H9 (cell line): ENCODE measurements at regions not wholly inside any gene's neighbourhood (a gene's known extent, or its start where the extent isn't known, plus 50 kb on each side); places are given as distances from the start of the nearest gene placed in this dataset.

Source experiments
- DNase-seq: peaks from one replicate; pipeline ENCODE4 v3.0.0-alpha.2; 2017
- H2AFZ ChIP-seq: one replicate; pipeline ENCODE4 v1.6.1; 2013; ENCODE audit warnings: mild to moderate bottlenecking, low read length, control low read depth, moderate library complexity
- H2AK5ac ChIP-seq: 2 replicates; pipeline ENCODE4 v1.6.1; 2013; ENCODE audit warnings: low read length, control low read depth, mixed read lengths; ENCODE audit not compliant: insufficient read length
- H2BK120ac ChIP-seq: one replicate; pipeline ENCODE4 v1.6.1; 2013; ENCODE audit warnings: low read depth, mild to moderate bottlenecking, low read length, control low read depth, inconsistent platforms; ENCODE audit not compliant: poor library complexity, severe bottlenecking
- H2BK12ac ChIP-seq: 2 replicates; pipeline ENCODE4 v1.6.1; 2013; ENCODE audit warnings: low read length, control low read depth, mixed read lengths, low read depth; ENCODE audit not compliant: insufficient read length
- H2BK15ac ChIP-seq: 2 replicates; pipeline ENCODE4 v1.6.1; 2013; ENCODE audit warnings: low read depth, low read length, control low read depth
- H2BK20ac ChIP-seq: one replicate; pipeline ENCODE4 v1.6.1; 2013; ENCODE audit warnings: low read depth, mild to moderate bottlenecking, low read length, control low read depth, inconsistent platforms; ENCODE audit not compliant: poor library complexity, severe bottlenecking
- H2BK5ac ChIP-seq: 2 replicates; pipeline ENCODE4 v1.6.1; 2013; ENCODE audit warnings: low read length, control low read depth, mixed read lengths; ENCODE audit not compliant: insufficient read length
- H3K14ac ChIP-seq: 2 replicates; pipeline ENCODE4 v1.6.1; 2013; ENCODE audit warnings: low read length, control low read depth; ENCODE audit not compliant: insufficient read depth
- H3K18ac ChIP-seq: 2 replicates; pipeline ENCODE4 v1.6.1; 2013; ENCODE audit warnings: low read depth, mild to moderate bottlenecking, mixed read lengths, low read length, control low read depth; ENCODE audit not compliant: insufficient read length
- H3K23ac ChIP-seq: 2 replicates; pipeline ENCODE4 v1.6.1; 2013; ENCODE audit warnings: low read length, control low read depth, mixed read lengths, low read depth; ENCODE audit not compliant: insufficient read length
- H3K23me2 ChIP-seq: 2 replicates; pipeline ENCODE4 v1.6.1; 2013; ENCODE audit warnings: low read depth, mild to moderate bottlenecking, mixed read lengths, low read length, control low read depth; ENCODE audit not compliant: insufficient read length, poor library complexity, severe bottlenecking
- H3K27ac ChIP-seq: 2 replicates; pipeline ENCODE4 v1.5.1; 2013; ENCODE audit warnings: low read length, control low read depth, mixed read lengths, low read depth; ENCODE audit not compliant: insufficient read length
- H3K27me3 ChIP-seq: 2 replicates; pipeline ENCODE4 v1.6.1; 2013; ENCODE audit warnings: low read length, control low read depth, inconsistent platforms; ENCODE audit not compliant: insufficient read depth
- H3K4ac ChIP-seq: 2 replicates; pipeline ENCODE4 v1.6.1; 2013; ENCODE audit warnings: low read depth, mild to moderate bottlenecking, control low read depth, inconsistent platforms, low read length, moderate library complexity
- H3K4me1 ChIP-seq: 2 replicates; pipeline ENCODE4 v1.6.1; 2013; ENCODE audit warnings: low read length, control low read depth, inconsistent platforms; ENCODE audit not compliant: insufficient read depth
- H3K4me2 ChIP-seq: 2 replicates; pipeline ENCODE4 v1.6.1; 2013; ENCODE audit warnings: low read length, control low read depth, mixed read lengths; ENCODE audit not compliant: insufficient read length, insufficient read depth
- H3K56ac ChIP-seq: 2 replicates; pipeline ENCODE4 v1.6.1; 2013; ENCODE audit warnings: low read depth, mild to moderate bottlenecking, mixed read lengths, low read length, control low read depth; ENCODE audit not compliant: insufficient read length
- H3K79me1 ChIP-seq: 2 replicates; pipeline ENCODE4 v1.6.1; 2013; ENCODE audit warnings: low read depth, mild to moderate bottlenecking, moderate library complexity, low read length, control low read depth, inconsistent platforms; ENCODE audit not compliant: insufficient read depth, poor library complexity, severe bottlenecking
- H3K79me2 ChIP-seq: 2 replicates; pipeline ENCODE4 v1.6.1; 2013; ENCODE audit warnings: low read length, control low read depth, inconsistent platforms; ENCODE audit not compliant: insufficient read depth
- H3K9ac ChIP-seq: 2 replicates; pipeline ENCODE4 v1.6.1; 2013; ENCODE audit warnings: low read length, control low read depth, mixed read lengths; ENCODE audit not compliant: insufficient read length; ENCODE audit errors: extremely low read depth
- H3K9me3 ChIP-seq: one replicate; pipeline ENCODE4 v1.6.1; 2013; ENCODE audit warnings: low read depth, low read length, inconsistent platforms; ENCODE audit not compliant: control insufficient read depth
- H3T11ph ChIP-seq: one replicate; pipeline ENCODE4 v1.6.1; 2013; ENCODE audit warnings: mild to moderate bottlenecking, low read length, control low read depth, inconsistent platforms
- H4K20me1 ChIP-seq: one replicate; pipeline ENCODE4 v1.6.1; 2013; ENCODE audit not compliant: control insufficient read depth, insufficient read length, insufficient read depth
- H4K5ac ChIP-seq: 2 replicates; pipeline ENCODE4 v1.6.1; 2013; ENCODE audit warnings: low read depth, mild to moderate bottlenecking, mixed read lengths, low read length, control low read depth; ENCODE audit not compliant: insufficient read length
- H4K8ac ChIP-seq: replicated peaks from 2 replicates; pipeline ENCODE4 v1.6.1; 2013; ENCODE audit warnings: low read length, control low read depth, mixed read lengths, low read depth; ENCODE audit not compliant: insufficient read length
- H4K91ac ChIP-seq: 2 replicates; pipeline ENCODE4 v1.6.1; 2013; ENCODE audit warnings: low read depth, mild to moderate bottlenecking, moderate library complexity, mixed read lengths, low read length, control low read depth; ENCODE audit not compliant: insufficient read length
- H3K27ac Mint-ChIP-seq, 3 experiments: 2 replicates in 2 of 3; 3 replicates in 1 of 3; pipeline ENCODE4 v1.8.0; 2020 to 2021; ENCODE audit warnings: mixed read lengths in 3 of 3, mild to moderate bottlenecking in 1 of 3, moderate library complexity in 1 of 3
- H3K27me3 Mint-ChIP-seq: 2 replicates; pipeline ENCODE4 v1.8.0; 2021; ENCODE audit warnings: low read depth, mild to moderate bottlenecking, moderate library complexity, mixed read lengths
- H3K36me3 Mint-ChIP-seq, 3 experiments: 2 replicates in 2 of 3; 3 replicates in 1 of 3; pipeline ENCODE4 v1.8.0; 2020 to 2021; ENCODE audit warnings: low read depth in 3 of 3, mixed read lengths in 3 of 3; ENCODE audit not compliant: insufficient read depth in 1 of 3
- H3K4me1 Mint-ChIP-seq, 2 experiments: 2 replicates each; pipeline ENCODE4 v1.8.0; 2020; ENCODE audit warnings: mixed read lengths in 2 of 2
- H3K4me3 Mint-ChIP-seq, 2 experiments: 2 replicates in 1 of 2; 3 replicates in 1 of 2; pipeline ENCODE4 v1.8.0; 2020 to 2021; ENCODE audit warnings: mild to moderate bottlenecking in 2 of 2, mixed read lengths in 2 of 2, moderate library complexity in 1 of 2
- H3K9me3 Mint-ChIP-seq, 2 experiments: 2 replicates in 1 of 2; 3 replicates in 1 of 2; pipeline ENCODE4 v1.8.0; 2020; ENCODE audit warnings: mild to moderate bottlenecking in 2 of 2, mixed read lengths in 2 of 2, moderate library complexity in 1 of 2
- WGBS: extraction: QIAGEN DNeasy Blood & Tissue Kit; methylation state at CpG from one replicate; pipeline ENCODE4 v1.1.7; 2013; ENCODE audit warnings: missing lambda C conversion rate, low lambda C conversion rate, mixed read lengths; ENCODE audit not compliant: insufficient read length; ENCODE audit errors: extremely low coverage; 5-methylcytosine and 5-hydroxymethylcytosine counted together
- TF ChIP-seq, protein P1 (sequence below): fragments of 200-600 bp; sonication (generic); conservative IDR thresholded peaks from 3 replicates; pipeline ENCODE4 v1.8.0; 2021; ENCODE audit warnings: antibody characterized with exemption, mild to moderate bottlenecking

DNA sequence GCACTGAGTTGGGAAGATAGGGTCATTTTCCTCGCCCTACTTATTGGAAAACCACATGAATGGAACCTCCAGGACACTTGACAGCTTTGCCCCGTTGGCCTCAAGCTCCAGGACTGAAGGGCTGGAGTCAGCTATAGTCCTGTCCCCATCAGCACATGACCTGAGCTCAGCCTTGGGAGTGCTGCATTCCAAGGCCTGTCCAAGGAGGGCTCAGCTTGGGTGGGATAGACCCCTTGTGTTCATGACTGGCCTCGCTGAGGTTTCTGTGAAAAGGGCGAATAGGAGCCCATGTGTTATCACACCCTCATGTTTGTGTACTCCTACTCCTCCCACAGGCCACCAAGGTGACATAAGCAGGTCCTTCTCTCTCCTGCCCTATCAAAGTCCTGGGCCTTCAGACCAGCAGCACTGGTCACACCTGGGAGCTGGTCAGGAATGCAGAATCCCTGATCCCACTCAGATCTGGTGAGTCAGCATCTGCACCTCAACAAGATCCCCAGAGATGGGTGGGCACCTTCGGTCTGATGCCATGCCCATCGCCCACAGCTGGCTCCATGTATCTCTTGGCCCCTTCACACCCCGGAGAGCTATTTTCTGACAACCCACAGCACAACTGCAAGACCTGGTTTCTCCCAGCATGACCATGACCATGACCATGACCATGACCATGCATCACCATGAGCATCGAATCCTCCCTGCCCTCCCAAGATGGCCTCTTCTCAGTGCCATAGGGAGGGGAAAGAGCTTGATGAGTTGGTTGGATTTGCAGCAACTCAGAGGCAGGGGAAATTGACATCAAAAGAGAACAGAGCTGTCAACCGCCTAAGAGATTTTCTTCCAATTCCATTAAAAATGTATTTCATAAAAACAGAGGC, 83.0 kb upstream of the RAB6C start:
- DNase-seq: no peak
- no peak overlapping the region for H3K18ac ChIP-seq
- H3T11ph ChIP-seq: no peak overlapping the region
- H3K27ac Mint-ChIP-seq: no peak overlapping the region
- no peaks in the 10 kb centered on the region for H4K20me1 ChIP-seq
- H3K9me3 ChIP-seq: no peaks in the 10 kb centered on the region
- no peaks in the 10 kb centered on the region for H3K4me1 ChIP-seq
- no peak overlapping the region for H2BK15ac ChIP-seq
- no peaks in the 10 kb centered on the region for H3K27me3 ChIP-seq
- H4K5ac ChIP-seq: no peak overlapping the region
- H3K4me2 ChIP-seq: no peak overlapping the region
- H2BK12ac ChIP-seq: no peak overlapping the region
- H3K9me3 Mint-ChIP-seq: peaks cover 5 to 12% of the 10 kb centered on the region in 2 experiments; a peak in 4 of 5 replicates
- H4K8ac ChIP-seq: no peak overlapping the region
- no peak overlapping the region for H2BK120ac ChIP-seq
- TF ChIP-seq, protein P1, sequence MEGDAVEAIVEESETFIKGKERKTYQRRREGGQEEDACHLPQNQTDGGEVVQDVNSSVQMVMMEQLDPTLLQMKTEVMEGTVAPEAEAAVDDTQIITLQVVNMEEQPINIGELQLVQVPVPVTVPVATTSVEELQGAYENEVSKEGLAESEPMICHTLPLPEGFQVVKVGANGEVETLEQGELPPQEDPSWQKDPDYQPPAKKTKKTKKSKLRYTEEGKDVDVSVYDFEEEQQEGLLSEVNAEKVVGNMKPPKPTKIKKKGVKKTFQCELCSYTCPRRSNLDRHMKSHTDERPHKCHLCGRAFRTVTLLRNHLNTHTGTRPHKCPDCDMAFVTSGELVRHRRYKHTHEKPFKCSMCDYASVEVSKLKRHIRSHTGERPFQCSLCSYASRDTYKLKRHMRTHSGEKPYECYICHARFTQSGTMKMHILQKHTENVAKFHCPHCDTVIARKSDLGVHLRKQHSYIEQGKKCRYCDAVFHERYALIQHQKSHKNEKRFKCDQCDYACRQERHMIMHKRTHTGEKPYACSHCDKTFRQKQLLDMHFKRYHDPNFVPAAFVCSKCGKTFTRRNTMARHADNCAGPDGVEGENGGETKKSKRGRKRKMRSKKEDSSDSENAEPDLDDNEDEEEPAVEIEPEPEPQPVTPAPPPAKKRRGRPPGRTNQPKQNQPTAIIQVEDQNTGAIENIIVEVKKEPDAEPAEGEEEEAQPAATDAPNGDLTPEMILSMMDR: no peak
- no peak overlapping the region for H3K9ac ChIP-seq
- H3K4me3 Mint-ChIP-seq: no peak overlapping the region
- H3K79me1 ChIP-seq: no peaks in the 10 kb centered on the region
- H3K79me2 ChIP-seq: no peaks in the 10 kb centered on the region
- H3K27me3 Mint-ChIP-seq: peaks cover 16% of the 10 kb centered on the region
- H4K91ac ChIP-seq: no peak overlapping the region
- H3K4me1 Mint-ChIP-seq: peaks cover 3 to 4% of the 10 kb centered on the region in 2 experiments; a peak in 3 of 4 replicates
- no peak overlapping the region for H2BK5ac ChIP-seq
- no peaks in the 10 kb centered on the region for H3K36me3 Mint-ChIP-seq
- no peak overlapping the region for H3K14ac ChIP-seq
- no peaks in the 10 kb centered on the region for H3K23me2 ChIP-seq
- H2AFZ ChIP-seq: no peak overlapping the region
- H3K56ac ChIP-seq: no peak overlapping the region
- no peak overlapping the region for H2AK5ac ChIP-seq
- WGBS: no CpG with 5 or more reads among the region's 9 CpGs
- no peak overlapping the region for H3K27ac ChIP-seq
- H3K23ac ChIP-seq: no peak overlapping the region
- H2BK20ac ChIP-seq: no peak overlapping the region
- H3K4ac ChIP-seq: no peak overlapping the region
